B cell (primary cell): ENCODE measurements at regions not wholly inside any gene's neighbourhood (a gene's known extent, or its start where the extent isn't known, plus 50 kb on each side); places are given as distances from the start of the nearest gene placed in this dataset.

ENCODE experiments used
- ATAC-seq: fragments of 200-7000 bp; cut with Tn5 transposase; one replicate; pipeline ENCODE4 v1.10.0; 2021; ENCODE audit warnings: low read depth, mild to moderate bottlenecking, moderate number of reproducible peaks, moderate library complexity
- CTCF ChIA-PET: fragments of 350-600 bp; sonication (Branson Sonifier 250); formaldehyde crosslinking; loops from one replicate; lab custom pipeline; 2021; ENCODE audit warnings: antibody characterized with exemption, inconsistent platforms; lab: Charles Lee
- POLR2A ChIA-PET: fragments of 350-600 bp; sonication (Branson Sonifier 250); formaldehyde crosslinking; loops from one replicate; lab custom pipeline; 2021; ENCODE audit warnings: antibody characterized with exemption; lab: Charles Lee
- DNase-seq: peaks from one replicate; pipeline ENCODE4 v3.0.0; 2013
- H2AFZ ChIP-seq: 2 replicates; pipeline ENCODE4 v1.6.1; 2012; ENCODE audit warnings: mild to moderate bottlenecking, low read depth, low read length; ENCODE audit not compliant: insufficient read depth, poor library complexity, severe bottlenecking
- H3K27ac ChIP-seq, 2 donors: 1 replicate in 1 of 2; 2 replicates in 1 of 2; pipeline ENCODE4 v1.5.1; 2012 to 2013; ENCODE audit warnings: low read length in 2 of 2, mild to moderate bottlenecking in 2 of 2, moderate library complexity in 1 of 2
- H3K27me3 ChIP-seq, 4 experiments: fragments of 200-600 bp in 1 of 4; sonication (generic) in 1 of 4; replicated peaks in 1 of 4; 1 replicate in 2 of 4; 2 replicates in 2 of 4; pipeline versions ENCODE4 v1.6.1 to v1.7.0; 2013 to 2016; ENCODE audit warnings: low read length in 3 of 4, mild to moderate bottlenecking in 2 of 4, mixed read lengths in 1 of 4, moderate library complexity in 1 of 4; ENCODE audit not compliant: insufficient read depth in 4 of 4, control insufficient read depth in 3 of 4; ENCODE audit errors: control extremely low read depth in 1 of 4
- H3K36me3 ChIP-seq, 2 experiments: replicated peaks in 1 of 2; 1 replicate in 1 of 2; 2 replicates in 1 of 2; pipeline versions ENCODE4 v1.6.1 to v1.7.1; 2013; ENCODE audit warnings: low read length in 1 of 2; ENCODE audit not compliant: insufficient read depth in 2 of 2, control insufficient read depth in 1 of 2; ENCODE audit errors: control extremely low read depth in 1 of 2, extremely low read depth in 1 of 2
- H3K4me1 ChIP-seq, 2 donors: fragments of 200-600 bp in 1 of 2; sonication (generic) in 1 of 2; 1 replicate in 1 of 2; 2 replicates in 1 of 2; pipeline versions ENCODE4 v1.5.1 to v1.6.1; 2013 to 2017; ENCODE audit warnings: low read length in 2 of 2; ENCODE audit not compliant: control insufficient read depth in 2 of 2, insufficient read depth in 2 of 2
- H3K4me2 ChIP-seq: replicated peaks from 2 replicates; pipeline ENCODE3; 2012; ENCODE audit warnings: mild to moderate bottlenecking, low read depth, low read length; ENCODE audit not compliant: poor library complexity, severe bottlenecking
- H3K4me3 ChIP-seq, 5 experiments: fragments of 200-600 bp in 1 of 5; sonication (generic) in 1 of 5; 1 replicate in 3 of 5; 2 replicates in 2 of 5; pipeline versions ENCODE4 v1.5.1 to v1.7.0; 2011 to 2016; ENCODE audit warnings: low read length in 4 of 5, mild to moderate bottlenecking in 4 of 5, low read depth in 2 of 5, control low read depth in 1 of 5, moderate library complexity in 1 of 5; ENCODE audit not compliant: insufficient read depth in 1 of 5; ENCODE audit errors: control extremely low read depth in 1 of 5, extremely low read depth in 1 of 5
- H3K79me2 ChIP-seq: fragments of 200-600 bp; sonication (generic); one replicate; pipeline ENCODE4 v1.6.0; 2016; ENCODE audit warnings: low read length; ENCODE audit not compliant: control insufficient read depth, insufficient read depth
- H3K9ac ChIP-seq: fragments of 200-600 bp; sonication (generic); 2 replicates; pipeline ENCODE4 v1.6.1; 2017; ENCODE audit warnings: mild to moderate bottlenecking, low read length, moderate library complexity
- H3K9me3 ChIP-seq, 3 donors: one replicate each; pipeline versions ENCODE4 v1.6.1 to v1.7.1; 2013; ENCODE audit warnings: low read length in 2 of 3; ENCODE audit not compliant: control insufficient read depth in 2 of 3, insufficient read depth in 1 of 3; ENCODE audit errors: control extremely low read depth in 1 of 3
- H4K20me1 ChIP-seq: 2 replicates; pipeline ENCODE4 v1.6.0; 2012; ENCODE audit warnings: mild to moderate bottlenecking, low read length; ENCODE audit not compliant: insufficient read depth, control insufficient read depth, poor library complexity, severe bottlenecking
- H3K27ac Mint-ChIP-seq: one replicate; pipeline ENCODE4 v1.8.0; 2021; ENCODE audit warnings: mixed read lengths
- H3K27me3 Mint-ChIP-seq: one replicate; pipeline ENCODE4 v1.8.0; 2021; ENCODE audit warnings: mixed read lengths
- H3K4me1 Mint-ChIP-seq: one replicate; pipeline ENCODE4 v1.8.0; 2021; ENCODE audit warnings: mixed read lengths
- H3K4me3 Mint-ChIP-seq: one replicate; pipeline ENCODE4 v1.8.0; 2021; ENCODE audit warnings: mixed read lengths
- H3K9me3 Mint-ChIP-seq: one replicate; pipeline ENCODE4 v1.8.0; 2022; ENCODE audit warnings: mixed read lengths; ENCODE audit not compliant: insufficient read depth
- CTCF ChIP-seq: fragments of 200-600 bp; IDR thresholded peaks from one replicate; pipeline ENCODE4 v1.8.0; 2022; ENCODE audit warnings: antibody characterized with exemption, mild to moderate bottlenecking
- EZH2 ChIP-seq: IDR thresholded peaks from 2 replicates; pipeline ENCODE4 v1.6.1; 2012; ENCODE audit warnings: borderline replicate concordance, low read depth, mild to moderate bottlenecking, moderate library complexity, low read length; ENCODE audit not compliant: insufficient read depth, poor library complexity, severe bottlenecking
- WGBS: methylation state at CpG from one replicate; pipeline ENCODE4 v1.1.5; 2013; ENCODE audit warnings: missing lambda C conversion rate; ENCODE audit not compliant: insufficient coverage; 5-methylcytosine and 5-hydroxymethylcytosine counted together
- intact Hi-C: fragments of 100-400 bp; cut with micrococcal nuclease; formaldehyde crosslinking; loops from one replicate; pipeline ENCODE4 v1.10.0; 2022

DNA sequence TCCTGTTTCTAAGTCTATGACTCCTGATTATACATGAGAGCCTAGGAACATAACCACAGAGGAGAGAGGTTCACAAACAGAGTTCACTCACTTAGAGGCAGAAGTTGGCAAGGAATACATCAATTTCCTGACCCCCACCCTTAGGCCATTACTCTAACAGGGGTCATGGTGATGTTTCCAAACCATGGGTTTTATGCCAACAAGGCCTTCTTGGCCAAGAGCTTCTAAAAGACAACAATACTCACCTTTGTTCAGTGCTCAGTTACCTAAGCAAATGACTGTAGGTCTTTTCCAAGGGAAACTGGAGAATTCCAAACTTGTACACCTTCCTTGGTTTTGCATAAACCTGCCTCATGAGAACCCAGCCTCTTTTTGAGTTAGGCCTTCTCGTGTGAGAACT is 52.6 kb downstream of the ERICH4 start:
- H3K9me3 Mint-ChIP-seq: peaks cover 2% of the 10 kb centered on the region
- DNase-seq (no peak), ATAC-seq (no peak)
- no peak overlapping the region for H3K4me3 Mint-ChIP-seq
- no peak overlapping the region for H3K27ac Mint-ChIP-seq
- Histone ChIP-seq H3K4me2 (no peak overlapping the region), H3K79me2 (no peaks in the 10 kb centered on the region), H3K9ac (no peak overlapping the region), H3K9me3 (peaks cover 0 to 3% (median 0%) of the 10 kb centered on the region in 3 donors), H3K27me3 (peaks cover 0 to 7% (median 0%) of the 10 kb centered on the region in 4 experiments), H3K4me3 (no peak overlapping the region), H4K20me1 (no peaks in the 10 kb centered on the region), H3K36me3 (no peaks in the 10 kb centered on the region), H3K27ac (no peak overlapping the region), H3K4me1 (peaks cover 0 to 7% of the 10 kb centered on the region in 2 donors), H2AFZ (no peak overlapping the region)
- intact Hi-C loops: no loop called here
- TF ChIP-seq CTCF: no peak
- TF ChIP-seq EZH2: no peak
- POLR2A ChIA-PET: no interaction called here
- CTCF ChIA-PET: interaction anchor here (1.3 kb wide), 1 partner anchor 46 kb away, joined by 5 read pairs; no protein-coding TSS in a partner anchor
- WGBS: no CpG with 5 or more reads among the region's 1 CpG
- H3K27me3 Mint-ChIP-seq: peaks cover 22% of the 10 kb centered on the region
- peaks cover 6% of the 10 kb centered on the region for H3K4me1 Mint-ChIP-seq

DNA sequence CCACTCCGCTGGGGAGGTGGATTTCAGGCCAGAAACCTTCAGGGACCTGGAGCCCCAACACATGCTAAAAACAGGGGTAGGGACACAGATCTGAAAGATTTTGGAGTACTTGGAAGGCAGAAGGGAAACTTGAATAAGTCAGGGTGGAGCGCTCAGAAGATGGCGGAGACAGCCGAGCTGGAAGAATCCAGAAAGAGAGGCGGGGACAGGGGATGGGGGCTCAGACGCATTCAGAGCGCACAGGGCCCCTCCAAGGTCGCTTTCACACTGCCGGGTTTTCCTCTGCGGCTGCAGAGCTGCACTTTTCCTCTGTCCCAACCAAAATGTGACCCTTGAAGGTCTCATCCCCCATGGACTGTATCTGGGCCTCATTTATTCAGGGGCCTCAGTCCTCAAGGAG is 56.9 kb downstream of the ERICH4 start:
- POLR2A ChIA-PET: no interaction called here
- Mint-ChIP-seq H3K27ac (no peak overlapping the region), H3K27me3 (peaks cover 46% of the 10 kb centered on the region), H3K4me3 (no peak overlapping the region), H3K9me3 (no peaks in the 10 kb centered on the region), H3K4me1 (peaks cover 7% of the 10 kb centered on the region)
- H2AFZ ChIP-seq: no peak overlapping the region
- no peaks in the 10 kb centered on the region for H3K79me2 ChIP-seq
- H3K4me1 ChIP-seq: peaks cover 0 to 7% of the 10 kb centered on the region in 2 donors
- CTCF ChIA-PET: no interaction called here
- H3K4me2 ChIP-seq: no peak overlapping the region
- H3K4me3 ChIP-seq: no peak overlapping the region
- H3K27me3 ChIP-seq: peaks cover 0 to 21% (median 0%) of the 10 kb centered on the region in 4 experiments
- ATAC-seq (no peak), DNase-seq (no peak)
- no peaks in the 10 kb centered on the region for H3K36me3 ChIP-seq
- no peak overlapping the region for H3K9ac ChIP-seq
- no peaks in the 10 kb centered on the region for H4K20me1 ChIP-seq
- WGBS: 96% methylated on average over 10 of the region's 10 CpGs
- no peak for TF ChIP-seq EZH2
- no peak for TF ChIP-seq CTCF
- intact Hi-C loops: no loop called here
- H3K27ac ChIP-seq: no peak overlapping the region
- peaks cover 0 to 6% (median 0%) of the 10 kb centered on the region in 3 donors for H3K9me3 ChIP-seq
